AG09319 (cell line): ENCODE measurements at regions not wholly inside any gene's neighbourhood (a gene's known extent, or its start where the extent isn't known, plus 50 kb on each side); places are given as distances from the start of the nearest gene placed in this dataset.

ENCODE experiments used
- DNase-seq: peaks from one replicate; pipeline ENCODE4 v3.0.0-alpha.2; 2010; ENCODE audit warnings: low read depth; ENCODE audit errors: extremely low read depth
- TF ChIP-seq, protein P1 (sequence below): IDR thresholded peaks from 2 replicates; pipeline ENCODE4 v1.5.1; 2011; ENCODE audit warnings: low read depth, mild to moderate bottlenecking, inconsistent platforms, low read length, moderate library complexity

DNA sequence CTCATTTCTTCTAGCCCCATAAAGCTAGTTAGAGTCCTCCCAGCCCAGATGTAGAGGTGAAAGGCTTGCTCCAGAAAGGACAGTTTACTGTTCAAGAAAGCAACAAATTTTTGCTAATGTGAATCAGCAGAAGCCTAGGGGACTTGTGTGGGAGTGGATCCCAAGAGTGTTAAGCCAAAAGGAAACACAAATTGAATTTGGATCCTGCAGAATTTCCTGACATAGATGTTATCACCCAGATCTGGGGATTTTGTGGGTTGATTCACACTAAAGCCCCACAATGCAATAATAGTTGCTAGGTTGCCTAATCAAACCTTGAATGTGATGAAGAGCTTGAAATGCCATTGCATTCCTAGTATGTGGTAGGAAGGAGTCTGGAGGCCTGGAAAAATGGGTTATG lies 135.2 kb upstream of the HS3ST3A1 start:
- TF ChIP-seq, protein P1, sequence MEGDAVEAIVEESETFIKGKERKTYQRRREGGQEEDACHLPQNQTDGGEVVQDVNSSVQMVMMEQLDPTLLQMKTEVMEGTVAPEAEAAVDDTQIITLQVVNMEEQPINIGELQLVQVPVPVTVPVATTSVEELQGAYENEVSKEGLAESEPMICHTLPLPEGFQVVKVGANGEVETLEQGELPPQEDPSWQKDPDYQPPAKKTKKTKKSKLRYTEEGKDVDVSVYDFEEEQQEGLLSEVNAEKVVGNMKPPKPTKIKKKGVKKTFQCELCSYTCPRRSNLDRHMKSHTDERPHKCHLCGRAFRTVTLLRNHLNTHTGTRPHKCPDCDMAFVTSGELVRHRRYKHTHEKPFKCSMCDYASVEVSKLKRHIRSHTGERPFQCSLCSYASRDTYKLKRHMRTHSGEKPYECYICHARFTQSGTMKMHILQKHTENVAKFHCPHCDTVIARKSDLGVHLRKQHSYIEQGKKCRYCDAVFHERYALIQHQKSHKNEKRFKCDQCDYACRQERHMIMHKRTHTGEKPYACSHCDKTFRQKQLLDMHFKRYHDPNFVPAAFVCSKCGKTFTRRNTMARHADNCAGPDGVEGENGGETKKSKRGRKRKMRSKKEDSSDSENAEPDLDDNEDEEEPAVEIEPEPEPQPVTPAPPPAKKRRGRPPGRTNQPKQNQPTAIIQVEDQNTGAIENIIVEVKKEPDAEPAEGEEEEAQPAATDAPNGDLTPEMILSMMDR, result no peak

DNA sequence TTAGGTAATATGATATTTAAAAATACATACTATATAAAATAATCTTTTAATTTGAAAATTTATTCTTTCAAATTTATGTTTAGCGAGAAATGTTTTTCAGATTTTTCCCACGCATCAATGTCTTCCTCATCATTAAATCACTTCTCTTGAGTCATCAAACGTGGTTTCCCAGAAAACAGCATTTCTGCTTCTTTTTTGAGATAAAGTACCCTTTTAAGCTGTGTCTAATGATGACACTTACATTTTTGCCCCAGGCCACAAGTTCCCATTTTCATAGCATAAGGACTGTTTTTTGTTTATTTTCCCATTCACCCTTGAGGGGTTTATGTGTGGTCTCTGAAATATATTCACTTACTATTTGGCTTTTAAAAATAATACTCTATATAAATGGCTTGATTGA lies 139.0 kb upstream of the HS3ST3A1 start:
- TF ChIP-seq, protein P1, result no peak
- no peak for DNase-seq

More for the DNA sequence above, 135.2 kb upstream of the HS3ST3A1 start:
- DNase-seq, result peak; percentile 27

DNA sequence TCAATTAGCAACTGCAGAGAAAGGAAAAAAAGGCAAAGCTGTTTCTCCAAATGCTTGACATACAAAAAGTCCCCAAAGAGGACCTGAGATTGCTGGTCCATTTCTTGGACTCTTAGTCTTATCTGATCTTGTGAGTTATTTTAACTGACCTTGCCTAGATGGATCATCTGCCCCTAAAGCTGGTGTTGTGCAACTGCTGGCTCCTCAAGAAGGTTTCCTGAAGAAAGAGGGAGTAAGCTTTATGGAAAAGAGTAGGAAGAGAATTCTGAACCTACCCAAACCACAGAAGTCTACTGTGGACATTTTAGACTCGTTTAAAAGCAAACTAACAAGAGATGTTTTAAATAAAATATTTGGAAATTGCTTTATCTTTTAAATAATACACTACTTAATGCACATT lies 140.0 kb upstream of the HS3ST3A1 start:
- DNase-seq, result no peak
- TF ChIP-seq, protein P1, result no peak

DNA sequence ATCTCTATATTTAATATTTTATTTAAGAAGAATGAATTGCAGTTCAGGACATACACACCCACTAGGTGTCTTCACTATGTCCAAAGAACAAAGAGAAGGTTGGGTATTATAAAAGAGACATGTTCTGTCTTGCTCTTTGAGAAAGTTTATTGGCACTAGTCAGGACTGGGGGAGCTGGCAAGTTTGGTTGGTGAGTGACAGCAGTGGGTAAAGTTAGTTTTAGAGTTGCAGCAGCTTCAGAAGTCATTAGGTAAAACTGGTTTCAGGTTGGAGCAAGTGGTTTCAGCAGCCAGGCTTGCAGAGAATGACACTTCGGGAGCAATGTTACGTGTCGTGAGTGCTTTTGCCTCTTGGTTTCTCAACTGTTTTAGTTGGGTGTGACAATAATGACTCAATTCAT lies 142.2 kb upstream of the HS3ST3A1 start:
- TF ChIP-seq, protein P1, result no peak
- DNase-seq, result no peak

DNA sequence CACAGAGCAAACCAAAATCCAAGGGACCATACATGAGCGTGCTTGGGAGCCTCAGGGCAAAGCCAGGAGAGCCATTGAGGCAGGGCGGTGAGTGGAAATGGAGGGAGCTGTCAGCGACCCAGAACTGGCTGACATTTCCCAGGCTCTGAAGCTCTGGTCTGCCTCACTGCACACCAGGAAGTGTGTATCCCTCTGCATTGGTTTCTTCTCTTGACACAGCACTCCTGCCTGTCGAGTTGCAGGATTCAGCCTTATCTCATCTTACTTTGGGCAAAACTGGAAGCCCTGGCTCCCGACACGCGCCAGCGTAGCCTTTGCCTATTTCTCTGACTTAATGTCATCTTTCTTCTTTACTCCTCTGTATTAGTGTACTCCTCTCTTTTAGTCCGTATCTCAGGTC lies 144.7 kb upstream of the HS3ST3A1 start:
- TF ChIP-seq, protein P1, result no peak
- DNase-seq, result no peak

DNA sequence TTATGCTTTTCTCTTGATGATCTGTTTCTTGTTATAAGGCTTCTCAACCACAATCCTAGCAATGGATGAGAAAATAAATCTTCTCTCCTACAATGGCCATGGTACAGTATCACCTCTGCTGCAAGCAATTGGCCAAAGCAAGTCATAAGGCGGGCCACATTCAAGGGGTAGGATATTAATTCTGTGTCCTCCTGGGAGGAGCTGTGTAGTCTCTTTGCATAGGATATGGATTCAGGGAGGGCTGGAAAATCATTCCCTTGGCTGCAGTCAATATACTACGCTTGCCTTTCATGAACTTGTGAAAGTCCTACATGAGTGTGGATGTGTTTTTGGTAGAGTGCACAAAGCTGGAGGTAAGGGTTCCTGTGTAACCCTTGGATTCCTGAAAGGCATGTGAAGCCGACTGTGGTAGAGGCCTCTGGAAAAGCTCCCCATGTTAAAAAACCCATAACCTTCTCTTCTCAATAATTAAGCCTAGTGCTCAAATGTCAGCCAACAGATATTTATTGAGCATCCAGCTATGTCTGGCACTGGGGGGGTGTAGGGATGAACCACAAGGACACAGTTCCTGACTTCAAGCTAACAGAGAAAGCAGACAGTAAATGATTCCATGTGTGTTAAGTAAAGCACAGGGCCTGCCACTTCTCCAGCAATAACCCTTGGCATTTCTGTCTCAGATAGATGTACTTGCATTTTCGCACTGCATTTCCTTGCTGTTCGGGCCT lies 147.6 kb upstream of the HS3ST3A1 start:
- TF ChIP-seq, protein P1, result no peak
- peak; percentile 29 for DNase-seq

DNA sequence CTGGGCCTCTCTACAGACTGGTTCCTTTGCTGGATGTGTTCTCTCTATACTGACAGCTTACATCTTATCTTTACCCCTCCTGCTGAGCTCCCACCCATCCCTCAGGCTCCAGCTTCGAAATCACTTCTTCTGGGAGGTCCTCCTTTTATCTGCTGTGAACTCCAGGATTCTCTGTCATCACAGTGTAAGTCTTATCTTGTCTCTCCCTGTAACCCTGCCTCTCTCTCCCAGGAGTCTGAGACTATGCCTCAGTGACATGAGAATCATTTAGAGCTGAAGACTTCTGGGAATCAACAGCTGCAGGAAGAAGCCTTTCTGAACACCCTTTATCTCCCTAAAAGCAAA lies 148.1 kb upstream of the HS3ST3A1 start:
- TF ChIP-seq, protein P1, result no peak
- DNase-seq, result no peak
